HepG2 (cell line): ENCODE measurements at regions not wholly inside any gene's neighbourhood (a gene's known extent, or its start where the extent isn't known, plus 50 kb on each side); places are given as distances from the start of the nearest gene placed in this dataset.

Source experiments
- ATAD3A ChIP-seq: sonication (generic); formaldehyde crosslinking; IDR thresholded peaks from 2 replicates; pipeline ENCODE4 v1.4.0; 2020; ENCODE audit warnings: missing genetic modification reagents
- CREB1 ChIP-seq, 2 experiments: fragments of 450-650 bp in 1 of 2; IDR thresholded peaks; 2 replicates each; pipeline ENCODE4 v1.6.1; 2016 to 2017; ENCODE audit warnings: control low read depth in 1 of 2, mild to moderate bottlenecking in 1 of 2, missing compliant biosample characterization in 1 of 2, missing genetic modification characterization in 1 of 2
- CREM ChIP-seq, 2 experiments: sonication (generic) in 1 of 2; formaldehyde crosslinking in 1 of 2; IDR thresholded peaks; 2 replicates each; pipeline versions ENCODE4 v1.4.0 to v1.6.1; 2016 to 2020; ENCODE audit warnings: antibody characterized with exemption in 1 of 2, mild to moderate bottlenecking in 1 of 2, missing genetic modification reagents in 1 of 2
- GLI4 ChIP-seq: sonication (generic); formaldehyde crosslinking; IDR thresholded peaks from 2 replicates; pipeline ENCODE4 v1.5.1; 2020; ENCODE audit warnings: missing genetic modification reagents, mild to moderate bottlenecking, moderate library complexity, borderline replicate concordance
- HIVEP1 ChIP-seq: sonication (generic); formaldehyde crosslinking; IDR thresholded peaks from 2 replicates; pipeline ENCODE4 v1.4.0; 2020; ENCODE audit warnings: mild to moderate bottlenecking, missing genetic modification reagents
- IRF2 ChIP-seq: IDR thresholded peaks from 2 replicates; pipeline ENCODE4 v1.6.1; 2018; ENCODE audit warnings: missing genetic modification reagents, missing compliant biosample characterization
- JARID2 ChIP-seq: sonication (generic); formaldehyde crosslinking; IDR thresholded peaks from 2 replicates; pipeline ENCODE4 v1.8.1; 2023; ENCODE audit warnings: missing genetic modification reagents, inconsistent platforms; ENCODE audit not compliant: insufficient replicate concordance
- NFIB ChIP-seq: sonication (generic); formaldehyde crosslinking; IDR thresholded peaks from 2 replicates; pipeline ENCODE4 v1.9.0; 2021; ENCODE audit warnings: missing genetic modification reagents, mild to moderate bottlenecking, borderline replicate concordance
- RARA ChIP-seq: IDR thresholded peaks from 2 replicates; pipeline ENCODE4 v1.6.1; 2016; ENCODE audit warnings: missing genetic modification reagents, missing compliant biosample characterization
- RBAK ChIP-seq: sonication (generic); formaldehyde crosslinking; IDR thresholded peaks from 2 replicates; pipeline ENCODE4 v1.5.1; 2020; ENCODE audit warnings: mild to moderate bottlenecking, missing genetic modification reagents
- SMAD3 ChIP-seq: sonication (generic); formaldehyde crosslinking; IDR thresholded peaks from 2 replicates; pipeline ENCODE4 v1.4.0; 2020; ENCODE audit warnings: missing genetic modification reagents
- TSC22D2 ChIP-seq: sonication (generic); formaldehyde crosslinking; IDR thresholded peaks from 2 replicates; pipeline ENCODE4 v1.5.1; 2020; ENCODE audit warnings: missing genetic modification reagents, mild to moderate bottlenecking, borderline replicate concordance
- ZBTB1 ChIP-seq: sonication (generic); formaldehyde crosslinking; IDR thresholded peaks from 2 replicates; pipeline ENCODE4 v1.4.0; 2020; ENCODE audit warnings: missing genetic modification reagents, borderline replicate concordance
- ZKSCAN8 ChIP-seq: IDR thresholded peaks from 2 replicates; pipeline ENCODE4 v1.6.1; 2016; ENCODE audit warnings: borderline replicate concordance, missing genetic modification reagents, missing compliant biosample characterization
- ZMYM3 ChIP-seq: sonication (generic); formaldehyde crosslinking; IDR thresholded peaks from 2 replicates; pipeline ENCODE4 v1.5.1; 2020; ENCODE audit warnings: mild to moderate bottlenecking, missing genetic modification reagents
- ZNF430 ChIP-seq: sonication (generic); formaldehyde crosslinking; IDR thresholded peaks from 2 replicates; pipeline ENCODE4 v1.9.0; 2021; ENCODE audit warnings: mild to moderate bottlenecking, missing genetic modification reagents
- ZNF484 ChIP-seq: sonication (generic); formaldehyde crosslinking; IDR thresholded peaks from 2 replicates; pipeline ENCODE4 v1.5.1; 2020; ENCODE audit warnings: mild to moderate bottlenecking, low read depth, missing genetic modification reagents, borderline replicate concordance
- ZNF616 ChIP-seq: sonication (generic); formaldehyde crosslinking; IDR thresholded peaks from 2 replicates; pipeline ENCODE4 v1.5.0; 2020; ENCODE audit warnings: low read depth, mild to moderate bottlenecking, missing genetic modification reagents
- ZNF7 ChIP-seq: IDR thresholded peaks from 2 replicates; pipeline ENCODE4 v1.6.1; 2016; ENCODE audit warnings: missing biosample characterization, missing genetic modification reagents
- ZNF883 ChIP-seq: sonication (generic); formaldehyde crosslinking; IDR thresholded peaks from 2 replicates; pipeline ENCODE4 v1.5.1; 2020; ENCODE audit warnings: mild to moderate bottlenecking, missing genetic modification reagents; ENCODE audit errors: not compliant biosample characterization
- ZSCAN9 ChIP-seq: IDR thresholded peaks from 2 replicates; pipeline ENCODE4 v1.6.1; 2016; ENCODE audit warnings: borderline replicate concordance
- TF ChIP-seq, protein P1 (sequence below): sonication (generic); formaldehyde crosslinking; IDR thresholded peaks from 2 replicates; pipeline ENCODE4 v1.5.1; 2020; ENCODE audit warnings: missing genetic modification reagents, mild to moderate bottlenecking, borderline replicate concordance
- TF ChIP-seq, protein P2 (sequence below): sonication (generic); formaldehyde crosslinking; IDR thresholded peaks from 2 replicates; pipeline ENCODE4 v1.5.0; 2020; ENCODE audit warnings: missing genetic modification reagents
- TF ChIP-seq, protein P3 (sequence below): sonication (generic); formaldehyde crosslinking; IDR thresholded peaks from 2 replicates; pipeline ENCODE4 v1.9.0; 2022; ENCODE audit warnings: missing genetic modification reagents, mild to moderate bottlenecking, borderline replicate concordance

DNA sequence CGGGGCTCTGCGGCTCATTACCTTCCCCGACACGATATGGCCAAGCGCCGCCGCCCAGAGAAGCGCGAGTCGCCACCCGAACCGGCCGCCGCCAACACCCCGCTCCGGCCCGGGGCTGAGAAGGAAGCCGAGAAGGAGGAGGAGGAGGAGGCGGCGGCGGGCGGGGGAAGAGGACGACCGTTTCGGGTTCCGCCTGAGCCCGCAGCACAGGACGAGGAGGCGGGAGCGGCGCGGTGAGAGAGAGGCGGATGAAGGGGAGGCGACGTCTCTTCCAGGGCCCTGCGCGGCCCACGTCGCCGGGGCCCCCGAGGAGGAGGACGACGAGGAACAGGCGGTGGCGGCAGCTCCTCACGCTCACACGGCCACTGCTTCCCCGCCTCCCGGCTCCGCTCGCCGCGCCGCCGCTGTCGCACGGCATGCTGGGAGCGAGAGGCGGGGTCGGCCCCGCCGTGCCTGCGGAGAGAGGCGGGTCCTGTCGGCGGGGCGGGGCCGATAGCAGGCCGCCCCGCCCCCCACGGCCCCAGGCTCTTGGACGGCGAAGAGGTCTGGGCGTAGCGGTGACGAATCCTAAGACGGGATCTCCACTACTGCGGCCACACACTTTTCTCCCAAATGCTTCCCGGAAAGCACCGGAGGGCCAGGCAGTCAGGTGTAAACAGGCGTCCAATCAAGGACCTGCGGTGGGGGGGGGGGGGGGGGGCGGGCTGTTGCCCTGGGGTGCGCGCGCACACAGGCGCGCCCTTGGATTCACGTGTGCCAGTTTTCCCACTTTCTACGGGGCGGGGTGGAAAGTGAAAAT, 97.3 kb upstream of the METTL9 start (continued):
- no peak for TF ChIP-seq CREB1 (IDR thresholded peaks at IDR 0.05)
- TF ChIP-seq CREB1 (CRISPR knock-in tag; IDR thresholded peaks at IDR 0.05): no peak
- TF ChIP-seq ZNF430 (CRISPR knock-in tag): peak; percentile 78; the same call in 1 of the 2 replicates
- TF ChIP-seq ATAD3A (CRISPR knock-in tag): peak; percentile 94; the same call in 1 of the 2 replicates
- TF ChIP-seq ZSCAN9: peak; percentile 95; the same call in 1 of the 2 replicates
- TF ChIP-seq NFIB (CRISPR knock-in tag): no peak
- peak; percentile 78 for TF ChIP-seq ZKSCAN8 (CRISPR knock-in tag)
- TF ChIP-seq, protein P1, sequence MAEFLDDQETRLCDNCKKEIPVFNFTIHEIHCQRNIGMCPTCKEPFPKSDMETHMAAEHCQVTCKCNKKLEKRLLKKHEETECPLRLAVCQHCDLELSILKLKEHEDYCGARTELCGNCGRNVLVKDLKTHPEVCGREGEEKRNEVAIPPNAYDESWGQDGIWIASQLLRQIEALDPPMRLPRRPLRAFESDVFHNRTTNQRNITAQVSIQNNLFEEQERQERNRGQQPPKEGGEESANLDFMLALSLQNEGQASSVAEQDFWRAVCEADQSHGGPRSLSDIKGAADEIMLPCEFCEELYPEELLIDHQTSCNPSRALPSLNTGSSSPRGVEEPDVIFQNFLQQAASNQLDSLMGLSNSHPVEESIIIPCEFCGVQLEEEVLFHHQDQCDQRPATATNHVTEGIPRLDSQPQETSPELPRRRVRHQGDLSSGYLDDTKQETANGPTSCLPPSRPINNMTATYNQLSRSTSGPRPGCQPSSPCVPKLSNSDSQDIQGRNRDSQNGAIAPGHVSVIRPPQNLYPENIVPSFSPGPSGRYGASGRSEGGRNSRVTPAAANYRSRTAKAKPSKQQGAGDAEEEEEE (CRISPR knock-in tag): no peak
- TF ChIP-seq ZNF616: peak; percentile 97
- 0 out of 2 replicates have a peak, but pooled peaks have one; percentile 80 for TF ChIP-seq ZNF484 (CRISPR knock-in tag)
- TF ChIP-seq RARA (CRISPR knock-in tag): peak; percentile 58
- TF ChIP-seq RBAK (CRISPR knock-in tag): no peak; the same call in 1 of the 2 replicates
- TF ChIP-seq, protein P2, sequence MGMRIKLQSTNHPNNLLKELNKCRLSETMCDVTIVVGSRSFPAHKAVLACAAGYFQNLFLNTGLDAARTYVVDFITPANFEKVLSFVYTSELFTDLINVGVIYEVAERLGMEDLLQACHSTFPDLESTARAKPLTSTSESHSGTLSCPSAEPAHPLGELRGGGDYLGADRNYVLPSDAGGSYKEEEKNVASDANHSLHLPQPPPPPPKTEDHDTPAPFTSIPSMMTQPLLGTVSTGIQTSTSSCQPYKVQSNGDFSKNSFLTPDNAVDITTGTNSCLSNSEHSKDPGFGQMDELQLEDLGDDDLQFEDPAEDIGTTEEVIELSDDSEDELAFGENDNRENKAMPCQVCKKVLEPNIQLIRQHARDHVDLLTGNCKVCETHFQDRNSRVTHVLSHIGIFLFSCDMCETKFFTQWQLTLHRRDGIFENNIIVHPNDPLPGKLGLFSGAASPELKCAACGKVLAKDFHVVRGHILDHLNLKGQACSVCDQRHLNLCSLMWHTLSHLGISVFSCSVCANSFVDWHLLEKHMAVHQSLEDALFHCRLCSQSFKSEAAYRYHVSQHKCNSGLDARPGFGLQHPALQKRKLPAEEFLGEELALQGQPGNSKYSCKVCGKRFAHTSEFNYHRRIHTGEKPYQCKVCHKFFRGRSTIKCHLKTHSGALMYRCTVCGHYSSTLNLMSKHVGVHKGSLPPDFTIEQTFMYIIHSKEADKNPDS (CRISPR knock-in tag): peak; percentile 87; the same call in 1 of the 2 replicates
- peak; percentile 61 for TF ChIP-seq ZMYM3 (CRISPR knock-in tag)
- peak; percentile 39 for TF ChIP-seq ZBTB1 (CRISPR knock-in tag)
- TF ChIP-seq CREM (IDR thresholded peaks at IDR 0.05): no peak
- no peak for TF ChIP-seq CREM (CRISPR knock-in tag; IDR thresholded peaks at IDR 0.05)
- peak; percentile 41 for TF ChIP-seq JARID2 (CRISPR knock-in tag)
- TF ChIP-seq IRF2: peak; percentile 93
- TF ChIP-seq SMAD3: peak; percentile 77; the same call in 1 of the 2 replicates
- peak; percentile 86; the same call in 1 of the 2 replicates for TF ChIP-seq TSC22D2 (CRISPR knock-in tag)
- peak; percentile 56; the same call in 1 of the 2 replicates for TF ChIP-seq HIVEP1
- TF ChIP-seq GLI4 (CRISPR knock-in tag): peak; percentile 99
- TF ChIP-seq, protein P3, sequence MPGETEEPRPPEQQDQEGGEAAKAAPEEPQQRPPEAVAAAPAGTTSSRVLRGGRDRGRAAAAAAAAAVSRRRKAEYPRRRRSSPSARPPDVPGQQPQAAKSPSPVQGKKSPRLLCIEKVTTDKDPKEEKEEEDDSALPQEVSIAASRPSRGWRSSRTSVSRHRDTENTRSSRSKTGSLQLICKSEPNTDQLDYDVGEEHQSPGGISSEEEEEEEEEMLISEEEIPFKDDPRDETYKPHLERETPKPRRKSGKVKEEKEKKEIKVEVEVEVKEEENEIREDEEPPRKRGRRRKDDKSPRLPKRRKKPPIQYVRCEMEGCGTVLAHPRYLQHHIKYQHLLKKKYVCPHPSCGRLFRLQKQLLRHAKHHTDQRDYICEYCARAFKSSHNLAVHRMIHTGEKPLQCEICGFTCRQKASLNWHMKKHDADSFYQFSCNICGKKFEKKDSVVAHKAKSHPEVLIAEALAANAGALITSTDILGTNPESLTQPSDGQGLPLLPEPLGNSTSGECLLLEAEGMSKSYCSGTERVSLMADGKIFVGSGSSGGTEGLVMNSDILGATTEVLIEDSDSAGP (CRISPR knock-in tag): peak; percentile 95
- TF ChIP-seq ZNF883 (CRISPR knock-in tag): peak; percentile 100
- TF ChIP-seq ZNF7 (CRISPR knock-in tag): 0 out of 2 replicates have a peak, but pooled peaks have one; percentile 21
